Osteocyte (in vitro differentiated cells): ENCODE measurements at regions not wholly inside any gene's neighbourhood (a gene's known extent, or its start where the extent isn't known, plus 50 kb on each side); places are given as distances from the start of the nearest gene placed in this dataset.
"Not testable (repeated sequence)": the region's sequence is repeated elsewhere in the genome, so short reads cannot be mapped to it uniquely, and the experiment has no call there.

Experiments used
- DNase-seq: peaks from one replicate; pipeline ENCODE4 v3.0.0; 2021; ENCODE audit warnings: mixed read lengths; ENCODE audit not compliant: unreplicated experiment; ENCODE audit errors: extremely low spot score
- H3K27ac Mint-ChIP-seq: one replicate; pipeline ENCODE4 v1.8.0; 2021; ENCODE audit warnings: mild to moderate bottlenecking, mixed read lengths; ENCODE audit not compliant: unreplicated experiment
- H3K27me3 Mint-ChIP-seq: one replicate; pipeline ENCODE4 v1.8.0; 2021; ENCODE audit warnings: mixed read lengths; ENCODE audit not compliant: unreplicated experiment
- H3K36me3 Mint-ChIP-seq: one replicate; pipeline ENCODE4 v1.8.0; 2021; ENCODE audit warnings: mixed read lengths; ENCODE audit not compliant: unreplicated experiment
- H3K4me1 Mint-ChIP-seq: one replicate; pipeline ENCODE4 v1.8.0; 2021; ENCODE audit warnings: mixed read lengths; ENCODE audit not compliant: unreplicated experiment
- H3K4me3 Mint-ChIP-seq: one replicate; pipeline ENCODE4 v1.8.0; 2021; ENCODE audit warnings: mild to moderate bottlenecking, moderate library complexity, mixed read lengths; ENCODE audit not compliant: unreplicated experiment
- H3K9me3 Mint-ChIP-seq: one replicate; pipeline ENCODE4 v1.8.0; 2021; ENCODE audit warnings: mixed read lengths; ENCODE audit not compliant: unreplicated experiment
- CTCF ChIP-seq: fragments of 200-600 bp; sonication (generic); IDR thresholded peaks from 2 replicates; pipeline ENCODE4 v1.5.0; 2021; ENCODE audit warnings: antibody characterized with exemption, mild to moderate bottlenecking, moderate library complexity

GRCh38 chr2:84169871-84170270 is 289.2 kb downstream of the SUCLG1 start:
- Mint-ChIP-seq H3K4me3 (no peak overlapping the region), H3K36me3 (no peaks in the 10 kb centered on the region), H3K4me1 (no peaks in the 10 kb centered on the region), H3K9me3 (no peaks in the 10 kb centered on the region), H3K27ac (no peak overlapping the region), H3K27me3 (peaks cover 2% of the 10 kb centered on the region)
- no peak for DNase-seq
- TF ChIP-seq CTCF = no peak

DNA sequence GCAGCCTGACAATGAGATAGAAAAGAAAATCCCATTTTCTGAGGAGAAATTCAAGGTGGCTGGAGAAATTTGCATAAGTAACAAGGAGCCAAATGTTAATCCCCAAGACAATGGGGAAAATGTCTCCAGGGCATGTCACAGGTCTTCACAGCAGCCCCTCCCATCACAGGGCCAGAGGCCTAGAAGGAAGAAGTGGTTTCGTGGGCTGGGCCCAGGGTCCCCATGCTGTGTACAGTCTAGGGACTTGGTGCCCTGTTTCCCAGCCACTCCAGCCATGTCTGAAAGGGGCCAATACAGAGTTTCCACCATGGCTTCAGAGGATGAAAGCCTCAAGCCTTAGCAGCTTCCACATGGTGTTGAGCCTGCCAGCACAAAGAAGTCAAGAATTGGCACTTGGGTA is 290.5 kb downstream of the SUCLG1 start:
- not testable (repeated sequence) for H3K4me1 Mint-ChIP-seq, DNase-seq, H3K27me3 Mint-ChIP-seq, H3K36me3 Mint-ChIP-seq, H3K9me3 Mint-ChIP-seq, H3K27ac Mint-ChIP-seq, H3K4me3 Mint-ChIP-seq

DNA sequence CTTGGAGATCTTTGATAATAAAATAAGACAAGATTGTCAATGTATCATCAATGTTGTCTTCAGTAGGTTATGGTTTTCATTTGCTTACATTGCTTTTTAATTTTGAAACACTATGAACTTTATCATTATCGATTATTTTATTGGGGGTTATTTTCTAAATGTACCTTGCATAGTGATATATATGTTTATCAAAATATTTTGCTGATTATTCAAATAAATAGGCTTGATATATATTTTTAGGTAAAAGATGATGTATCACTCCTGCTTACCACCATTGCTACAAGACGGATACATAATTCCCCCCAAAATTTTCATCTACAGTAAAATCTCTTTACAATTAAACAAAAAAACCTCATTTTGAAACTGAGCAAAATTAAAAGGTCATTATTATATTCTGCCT is 293.8 kb downstream of the SUCLG1 start:
- Mint-ChIP-seq H3K27me3 (no peaks in the 10 kb centered on the region), H3K4me1 (no peaks in the 10 kb centered on the region), H3K4me3 (no peak overlapping the region), H3K9me3 (no peaks in the 10 kb centered on the region), H3K27ac (no peak overlapping the region), H3K36me3 (no peaks in the 10 kb centered on the region)
- TF ChIP-seq CTCF = no peak
- DNase-seq = no peak

DNA sequence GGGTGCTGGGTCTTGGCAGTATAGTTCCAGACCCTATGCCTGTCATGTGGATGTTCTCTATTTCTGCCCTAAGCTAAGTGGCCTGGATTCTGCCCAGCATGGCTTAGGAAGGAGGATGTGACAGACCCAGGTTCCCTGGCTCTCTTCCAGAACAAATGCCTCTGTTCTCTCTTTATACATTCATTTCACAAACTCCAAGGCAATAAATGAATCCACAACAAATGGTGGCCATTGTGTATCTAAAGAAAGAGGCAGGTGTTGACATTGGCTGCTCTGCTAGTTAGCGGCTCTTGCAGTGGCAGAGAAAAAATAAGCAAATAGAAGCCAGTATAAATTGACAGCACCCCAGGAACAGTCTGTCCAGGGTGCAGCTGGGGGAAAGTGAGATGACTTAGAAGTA is 298.6 kb downstream of the SUCLG1 start:
- Mint-ChIP-seq H3K36me3 (no peaks in the 10 kb centered on the region), H3K9me3 (no peaks in the 10 kb centered on the region), H3K27me3 (no peaks in the 10 kb centered on the region), H3K4me3 (no peak overlapping the region), H3K27ac (no peak overlapping the region), H3K4me1 (no peaks in the 10 kb centered on the region)
- TF ChIP-seq CTCF = no peak
- no peak for DNase-seq

DNA sequence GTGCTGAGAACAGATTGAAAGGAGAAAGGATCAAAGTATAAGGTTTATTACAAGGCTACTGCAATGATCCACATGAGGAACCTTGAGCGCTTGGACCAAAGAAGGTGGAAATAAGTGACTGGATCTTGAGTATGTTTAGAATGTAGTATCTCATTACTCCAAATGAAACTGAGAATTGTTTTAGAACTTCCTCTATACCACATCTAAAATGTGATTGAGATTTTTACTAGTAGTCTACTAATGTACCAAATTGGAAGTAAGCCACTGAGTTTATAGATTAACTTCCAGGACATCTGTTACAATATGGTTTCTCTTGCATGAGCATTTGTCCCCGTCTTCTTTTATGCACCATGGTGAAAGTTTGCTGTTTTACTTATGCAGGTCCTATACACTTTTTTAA is 300.5 kb downstream of the SUCLG1 start:
- H3K36me3 Mint-ChIP-seq = no peaks in the 10 kb centered on the region
- H3K27ac Mint-ChIP-seq = no peak overlapping the region
- no peak overlapping the region for H3K4me3 Mint-ChIP-seq
- no peak for TF ChIP-seq CTCF
- no peaks in the 10 kb centered on the region for H3K27me3 Mint-ChIP-seq
- H3K4me1 Mint-ChIP-seq = no peaks in the 10 kb centered on the region
- no peaks in the 10 kb centered on the region for H3K9me3 Mint-ChIP-seq
- no peak for DNase-seq

GRCh38 chr2:84152462-84152861 is 306.6 kb downstream of the SUCLG1 start:
- no peak for TF ChIP-seq CTCF
- no peak for DNase-seq
- Mint-ChIP-seq H3K27ac (no peak overlapping the region), H3K4me1 (no peaks in the 10 kb centered on the region), H3K27me3 (no peaks in the 10 kb centered on the region), H3K4me3 (no peak overlapping the region), H3K9me3 (no peaks in the 10 kb centered on the region), H3K36me3 (no peaks in the 10 kb centered on the region)
